Lung (tissue), 11 donors: ENCODE measurements at regions not wholly inside any gene's neighbourhood (a gene's known extent, or its start where the extent isn't known, plus 50 kb on each side); places are given as distances from the start of the nearest gene placed in this dataset.
A peak's percentile ranks its signal among the peaks of the same experiment; 100 is the strongest.

Experiments
- ATAC-seq: fragments of 200-7000 bp; cut with Tn5 transposase; one replicate; pipeline ENCODE4 v1.9.1; 2020; ENCODE audit warnings: moderate number of reproducible peaks; ENCODE audit not compliant: insufficient read depth, low FRiP score
- DNase-seq, 3 donors: peaks; one replicate each; pipeline ENCODE4 v3.0.0-alpha.2; 2013 to 2017
- H3K27ac ChIP-seq, 2 donors: one replicate each; pipeline ENCODE4 v1.5.1; 2013; ENCODE audit warnings: mild to moderate bottlenecking in 2 of 2, moderate library complexity in 2 of 2, control low read depth in 1 of 2, inconsistent platforms in 1 of 2, low read depth in 1 of 2, low read length in 1 of 2
- H3K27me3 ChIP-seq, 3 donors: one replicate each; pipeline ENCODE4 v1.5.1; 2013; ENCODE audit warnings: low read length in 2 of 3; ENCODE audit not compliant: control insufficient read depth in 3 of 3, insufficient read depth in 3 of 3
- H3K36me3 ChIP-seq, 4 donors: one replicate each; pipeline ENCODE4 v1.5.1; 2013; ENCODE audit warnings: low read length in 4 of 4, mild to moderate bottlenecking in 1 of 4, moderate library complexity in 1 of 4; ENCODE audit not compliant: control insufficient read depth in 4 of 4, insufficient read depth in 4 of 4
- H3K4me1 ChIP-seq, 5 donors: one replicate each; pipeline ENCODE4 v1.5.1; 2013; ENCODE audit warnings: low read length in 5 of 5, mild to moderate bottlenecking in 2 of 5, moderate library complexity in 1 of 5; ENCODE audit not compliant: control insufficient read depth in 5 of 5, insufficient read depth in 5 of 5
- H3K4me3 ChIP-seq: one replicate; pipeline ENCODE4 v1.5.1; 2013; ENCODE audit warnings: mild to moderate bottlenecking, control low read depth, moderate library complexity
- H3K9ac ChIP-seq, 2 donors: one replicate each; pipeline ENCODE4 v1.5.1; 2013; ENCODE audit warnings: low read length in 2 of 2, control low read depth in 1 of 2; ENCODE audit not compliant: insufficient read depth in 1 of 2
- H3K9me3 ChIP-seq, 4 donors: one replicate each; pipeline ENCODE4 v1.5.1; 2013; ENCODE audit warnings: low read length in 3 of 4, mild to moderate bottlenecking in 1 of 4, moderate library complexity in 1 of 4; ENCODE audit not compliant: control insufficient read depth in 4 of 4, insufficient read depth in 3 of 4
- WGBS, 2 donors: extraction: QIAGEN DNeasy Blood & Tissue Kit; methylation state at CpG; one replicate each; pipeline ENCODE4 v1.1.7; 2013; 5-methylcytosine and 5-hydroxymethylcytosine counted together
- TF ChIP-seq, protein P1 (sequence below): IDR thresholded peaks from 2 replicates; pipeline ENCODE4 v1.5.1; 2012; ENCODE audit warnings: mild to moderate bottlenecking; ENCODE audit errors: control extremely low read depth, extremely low read depth
- donor health status: control.
- donor health status: control.
- donor health status: Bipolar disorder and iron deficiency.
- donor health status: healthy.
- donor health status: DM: yes; HTN: yes; CAD: no.

DNA sequence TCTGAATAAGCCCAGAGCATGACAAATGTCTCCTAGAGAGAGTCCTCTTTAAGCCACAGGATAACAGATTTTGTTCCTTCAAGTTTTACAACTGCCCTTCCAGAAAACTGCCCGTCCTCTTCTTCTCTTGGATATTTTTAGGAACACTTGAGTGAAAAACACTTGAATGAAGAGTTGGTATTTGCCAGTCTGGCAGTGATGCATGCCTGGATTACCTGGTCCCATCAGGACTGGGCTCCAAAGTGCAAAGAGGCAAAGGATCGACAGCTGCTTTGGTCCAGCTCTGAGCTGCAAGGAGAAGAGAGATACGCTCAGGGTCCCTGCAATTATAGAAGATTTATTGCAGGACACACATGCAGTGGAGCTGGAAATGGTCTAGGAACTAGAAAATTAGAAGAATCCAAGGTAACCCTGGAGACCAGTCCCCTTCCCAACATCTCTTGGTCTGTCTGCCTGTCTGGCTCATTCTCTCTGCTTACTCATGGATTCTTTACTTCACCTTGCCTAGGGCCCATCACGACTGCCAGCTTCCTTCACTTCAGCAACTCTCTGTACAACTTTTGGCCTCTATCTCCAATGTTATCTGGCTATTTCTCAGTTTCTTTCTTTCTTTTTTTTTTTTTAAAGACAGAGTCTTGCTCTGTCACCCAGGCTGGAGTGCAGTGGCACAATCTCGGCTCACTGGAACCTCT lies 112.1 kb upstream of the SIX2 start:
- no peak overlapping the region for H3K27ac ChIP-seq
- ATAC-seq (no peak), DNase-seq (no peak)
- H3K4me3 ChIP-seq, result no peak overlapping the region
- no peaks in the 10 kb centered on the region for H3K9me3 ChIP-seq
- no peaks in the 10 kb centered on the region for H3K36me3 ChIP-seq
- H3K9ac ChIP-seq, result no peak overlapping the region
- H3K27me3 ChIP-seq, result no peaks in the 10 kb centered on the region
- peaks cover 0 to 2% (median 0%) of the 10 kb centered on the region in 5 donors for H3K4me1 ChIP-seq
- TF ChIP-seq, protein P1, sequence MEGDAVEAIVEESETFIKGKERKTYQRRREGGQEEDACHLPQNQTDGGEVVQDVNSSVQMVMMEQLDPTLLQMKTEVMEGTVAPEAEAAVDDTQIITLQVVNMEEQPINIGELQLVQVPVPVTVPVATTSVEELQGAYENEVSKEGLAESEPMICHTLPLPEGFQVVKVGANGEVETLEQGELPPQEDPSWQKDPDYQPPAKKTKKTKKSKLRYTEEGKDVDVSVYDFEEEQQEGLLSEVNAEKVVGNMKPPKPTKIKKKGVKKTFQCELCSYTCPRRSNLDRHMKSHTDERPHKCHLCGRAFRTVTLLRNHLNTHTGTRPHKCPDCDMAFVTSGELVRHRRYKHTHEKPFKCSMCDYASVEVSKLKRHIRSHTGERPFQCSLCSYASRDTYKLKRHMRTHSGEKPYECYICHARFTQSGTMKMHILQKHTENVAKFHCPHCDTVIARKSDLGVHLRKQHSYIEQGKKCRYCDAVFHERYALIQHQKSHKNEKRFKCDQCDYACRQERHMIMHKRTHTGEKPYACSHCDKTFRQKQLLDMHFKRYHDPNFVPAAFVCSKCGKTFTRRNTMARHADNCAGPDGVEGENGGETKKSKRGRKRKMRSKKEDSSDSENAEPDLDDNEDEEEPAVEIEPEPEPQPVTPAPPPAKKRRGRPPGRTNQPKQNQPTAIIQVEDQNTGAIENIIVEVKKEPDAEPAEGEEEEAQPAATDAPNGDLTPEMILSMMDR, result no peak
- WGBS, 2 donors, result 71 to 85% methylated on average over 5 of the region's 5 CpGs

DNA sequence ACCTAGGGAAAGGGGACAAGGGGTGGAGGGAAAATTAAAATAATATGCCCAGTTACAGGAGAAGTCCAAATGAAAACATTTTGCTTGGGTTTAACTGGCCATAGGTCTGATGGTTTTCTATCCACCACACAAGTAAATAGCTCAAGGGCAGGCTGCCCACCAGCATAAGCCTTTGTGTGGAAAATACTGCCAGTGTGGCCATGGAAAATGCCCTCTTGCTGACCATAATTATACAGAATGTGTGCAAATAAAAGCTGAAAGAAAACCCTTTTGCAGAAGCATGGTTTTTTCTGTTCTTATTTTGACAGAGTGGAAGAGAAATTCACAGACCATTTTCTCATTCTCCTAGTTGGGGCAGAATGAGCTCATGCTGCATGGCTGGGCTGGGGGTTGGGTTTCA lies 111.3 kb upstream of the SIX2 start:
- H3K9ac ChIP-seq, result no peak overlapping the region
- H3K4me1 ChIP-seq, result peaks cover 0 to 2% (median 0%) of the 10 kb centered on the region in 5 donors
- H3K4me3 ChIP-seq, result no peak overlapping the region
- no peaks in the 10 kb centered on the region for H3K36me3 ChIP-seq
- H3K9me3 ChIP-seq, result no peaks in the 10 kb centered on the region
- ATAC-seq (no peak), DNase-seq (peak in 1 of 3 donors; percentile 24)
- H3K27ac ChIP-seq, result no peak overlapping the region
- H3K27me3 ChIP-seq, result no peaks in the 10 kb centered on the region
- TF ChIP-seq, protein P1, result no peak

DNA sequence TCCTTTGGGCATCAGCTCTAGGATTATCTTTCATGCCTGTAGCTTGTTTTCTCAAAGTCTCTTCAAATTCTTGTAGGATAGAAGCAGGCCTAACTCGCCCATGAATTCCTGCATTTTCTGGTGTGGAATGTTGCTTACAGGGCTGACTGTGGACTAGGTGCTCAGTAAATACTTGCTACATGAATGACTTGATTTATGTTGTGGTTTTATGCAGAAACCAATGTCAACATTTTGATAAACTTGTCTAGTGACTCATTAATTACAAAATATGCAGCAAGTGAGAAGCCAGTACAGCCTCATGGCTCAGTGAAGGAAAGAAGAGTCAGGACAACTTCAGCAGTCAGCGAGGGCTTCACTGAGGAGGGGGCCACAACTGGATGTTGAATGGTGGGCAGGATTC lies 110.6 kb upstream of the SIX2 start:
- Histone ChIP-seq H3K4me1 (peaks cover 0 to 2% (median 0%) of the 10 kb centered on the region in 5 donors), H3K9me3 (peaks cover 0 to 1% (median 0%) of the 10 kb centered on the region in 4 donors), H3K9ac (no peak overlapping the region), H3K4me3 (no peak overlapping the region), H3K27ac (no peak overlapping the region), H3K27me3 (no peaks in the 10 kb centered on the region), H3K36me3 (no peaks in the 10 kb centered on the region)
- DNase-seq, result no peak
- no peak for ATAC-seq
- TF ChIP-seq, protein P1, result no peak
- 67 to 83% methylated on average over 2 of the region's 2 CpGs for WGBS, 2 donors

DNA sequence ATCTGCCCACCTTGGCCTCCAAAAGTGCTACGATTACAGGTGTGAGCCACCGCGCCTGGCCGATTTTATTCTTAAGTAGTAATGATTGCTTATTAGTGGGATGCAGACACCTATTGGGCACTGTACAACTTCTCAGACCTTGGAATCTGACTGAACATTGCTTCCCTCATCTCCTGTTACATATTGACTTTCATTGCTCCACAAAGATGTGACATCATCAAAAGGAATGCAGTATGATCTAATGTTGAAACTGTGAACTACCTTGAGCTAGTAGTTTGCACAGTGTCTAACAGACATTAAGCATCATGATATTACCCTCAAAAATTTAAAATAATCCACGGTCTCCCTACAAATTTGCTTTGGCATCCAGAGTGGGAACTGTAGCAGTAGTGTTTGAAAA lies 109.8 kb upstream of the SIX2 start:
- TF ChIP-seq, protein P1, result no peak
- H3K27me3 ChIP-seq, result no peaks in the 10 kb centered on the region
- no peak overlapping the region for H3K27ac ChIP-seq
- DNase-seq (peak in 1 of 3 donors; percentile 25), ATAC-seq (no peak)
- H3K9me3 ChIP-seq, result peaks cover 0 to 1% (median 0%) of the 10 kb centered on the region in 4 donors
- no peaks in the 10 kb centered on the region for H3K36me3 ChIP-seq
- no peak overlapping the region for H3K9ac ChIP-seq
- H3K4me1 ChIP-seq, result peaks cover 0 to 2% (median 0%) of the 10 kb centered on the region in 5 donors
- WGBS, 2 donors, result 93 to 94% methylated on average over 5 of the region's 5 CpGs
- H3K4me3 ChIP-seq, result no peak overlapping the region
